ENCODE measurements at regions not wholly inside any gene's neighbourhood (a gene's known extent, or its start where the extent isn't known, plus 50 kb on each side); places are given as distances from the start of the nearest gene placed in this dataset.

GRCh38 chr3:161940621-161940965 lies 444.0 kb downstream of the OTOL1 start:
- ATAC-seq (no peak), FAIRE-seq (no peak), DNase-seq (ENCODE audit: low read depth, low spot score) (no peak)
- Histone ChIP-seq H3K27me3 (replicated peaks in 1 of 2; ENCODE audit: control insufficient read depth in 2 of 2, insufficient read depth in 2 of 2, low read length in 1 of 2) (no peaks in the 10 kb centered on the region), H3K9ac (ENCODE audit: control insufficient read depth, insufficient read depth, low read length) (no peak overlapping the region), H3K36me3 (ENCODE audit: control insufficient read depth in 2 of 2, insufficient read depth in 2 of 2, low read length in 1 of 2) (no peaks in the 10 kb centered on the region), H4K20me1 (ENCODE audit: control insufficient read depth, insufficient read depth) (no peaks in the 10 kb centered on the region), H3K4me2 (ENCODE audit: control insufficient read depth, insufficient read depth) (no peak overlapping the region), H3K79me2 (ENCODE audit: control insufficient read depth, insufficient read depth, low read length) (no peaks in the 10 kb centered on the region), H3K4me1 (ENCODE audit: control insufficient read depth, insufficient read depth, low read length) (no peaks in the 10 kb centered on the region), H3K9me3 (replicated peaks; ENCODE audit: control insufficient read depth, insufficient read depth, low read length) (no peaks in the 10 kb centered on the region), H3K4me3 (no peak overlapping the region), H3K27ac (ENCODE audit: control insufficient read depth, insufficient read depth) (no peak overlapping the region), H2AFZ (ENCODE audit: control insufficient read depth, low read depth, low read length) (no peak overlapping the region)
- 22% methylated on average over 4 of the region's 4 CpGs for WGBS (ENCODE audit: insufficient coverage, insufficient replicate concordance, low lambda C conversion rate, missing lambda C conversion rate)
- CTCF ChIA-PET: no interaction called here
- POLR2A ChIA-PET: no interaction called here
- no TSS peak for BruUV-seq (replicated peaks)
- RAD21 ChIA-PET (ENCODE audit: unreplicated experiment): no interaction called here
- intact Hi-C loops (cut with micrococcal nuclease; ENCODE audit: unreplicated experiment) (no loop called here), in situ Hi-C loops (cut with MboI) (no loop called here)
- TF ChIP-seq BHLHE40 (IDR thresholded peaks at IDR 0.05; ENCODE audit: borderline replicate concordance in 1 of 2, low read depth in 2 of 2, low read length in 1 of 2): no peak
- no peak for TF ChIP-seq CEBPB (IDR thresholded peaks at IDR 0.05; ENCODE audit: borderline replicate concordance in 1 of 2, low read depth in 2 of 2, low read length in 2 of 2)
- SMC1A ChIA-PET (ENCODE audit: uncharacterized antibody, unreplicated experiment): interaction anchor here (0.6 to 0.9 kb wide), 2 partner anchors 8 to 15 kb away, joined by 3 to 4 read pairs; no protein-coding TSS in a partner anchor

- Histone ChIP-seq H4K20me1 (ENCODE audit: control insufficient read depth, insufficient read depth) (no peaks in the 10 kb centered on the region), H3K36me3 (ENCODE audit: control insufficient read depth in 2 of 2, insufficient read depth in 2 of 2, low read length in 1 of 2) (no peaks in the 10 kb centered on the region), H3K27ac (ENCODE audit: control insufficient read depth, insufficient read depth) (no peak overlapping the region), H3K4me3 (no peak overlapping the region), H3K9ac (ENCODE audit: control insufficient read depth, insufficient read depth, low read length) (no peak overlapping the region), H3K9me3 (replicated peaks; ENCODE audit: control insufficient read depth, insufficient read depth, low read length) (no peaks in the 10 kb centered on the region), H3K27me3 (replicated peaks in 1 of 2; ENCODE audit: control insufficient read depth in 2 of 2, insufficient read depth in 2 of 2, low read length in 1 of 2) (no peaks in the 10 kb centered on the region), H3K4me2 (ENCODE audit: control insufficient read depth, insufficient read depth) (no peak overlapping the region), H3K79me2 (ENCODE audit: control insufficient read depth, insufficient read depth, low read length) (no peaks in the 10 kb centered on the region), H3K4me1 (ENCODE audit: control insufficient read depth, insufficient read depth, low read length) (no peaks in the 10 kb centered on the region), H2AFZ (ENCODE audit: control insufficient read depth, low read depth, low read length) (no peak overlapping the region)
- intact Hi-C loops (cut with micrococcal nuclease; ENCODE audit: unreplicated experiment): no loop called here
- POLR2A ChIA-PET: no interaction called here
- no TSS peak for BruUV-seq (replicated peaks)
- DNase-seq (ENCODE audit: low read depth, low spot score): no peak
- CTCF ChIA-PET: no interaction called here
- 0% methylated on average over 1 of the region's 1 CpG for WGBS (ENCODE audit: insufficient coverage, insufficient replicate concordance, low lambda C conversion rate, missing lambda C conversion rate)
- in situ Hi-C loops (cut with MboI): no loop called here
- SMC1A ChIA-PET (ENCODE audit: uncharacterized antibody, unreplicated experiment): interaction anchor here (0.7 kb wide), 1 partner anchor 9 kb away, joined by 3 read pairs; no protein-coding TSS in a partner anchor
- no peak for ATAC-seq
- no peak for FAIRE-seq
- RAD21 ChIA-PET (ENCODE audit: unreplicated experiment): no interaction called here
- no peak for TF ChIP-seq PKNOX1 (IDR thresholded peaks at IDR 0.05)
- TF ChIP-seq CREM (IDR thresholded peaks at IDR 0.05; ENCODE audit: low read depth): no peak
- no peak for TF ChIP-seq BCLAF1 (IDR thresholded peaks at IDR 0.05)
- TF ChIP-seq RBBP5 (conservative IDR thresholded peaks at IDR 0.05): no peak
- no peak for TF ChIP-seq PML (IDR thresholded peaks at IDR 0.05; ENCODE audit: low read length)
- no peak for TF ChIP-seq CBX5 (IDR thresholded peaks at IDR 0.05; ENCODE audit: low read depth)
- no peak for TF ChIP-seq NR2C1 (IDR thresholded peaks at IDR 0.05)
- TF ChIP-seq ZNF217 (IDR thresholded peaks at IDR 0.05): no peak
- no peak for TF ChIP-seq NRF1 (conservative IDR thresholded peaks at IDR 0.05; ENCODE audit: low read depth, low read length)
- no peak for TF ChIP-seq POLR2A (IDR thresholded peaks at IDR 0.05; ENCODE audit: low read depth, low read length)
- TF ChIP-seq SPI1 (IDR thresholded peaks at IDR 0.05; ENCODE audit: borderline replicate concordance, insufficient read depth, low read depth, low read length): no peak
- TF ChIP-seq YBX1 (IDR thresholded peaks at IDR 0.05): no peak
- TF ChIP-seq HDAC2 (IDR thresholded peaks at IDR 0.05): no peak
- TF ChIP-seq ATF3 (IDR thresholded peaks at IDR 0.05; ENCODE audit: borderline replicate concordance, extremely low read depth, low read depth, low read length): no peak
Measured at GRCh38 chr3:161941891-161942290, 445.3 kb downstream of the OTOL1 start.
